ENCODE measurements at regions not wholly inside any gene's neighbourhood (a gene's known extent, or its start where the extent isn't known, plus 50 kb on each side); places are given as distances from the start of the nearest gene placed in this dataset.

GRCh38 chr3:59653405-59654122 lies 603.7 kb upstream of the CFAP20DC start:
- DNase-seq (ENCODE audit: low spot score) = no peak

DNA sequence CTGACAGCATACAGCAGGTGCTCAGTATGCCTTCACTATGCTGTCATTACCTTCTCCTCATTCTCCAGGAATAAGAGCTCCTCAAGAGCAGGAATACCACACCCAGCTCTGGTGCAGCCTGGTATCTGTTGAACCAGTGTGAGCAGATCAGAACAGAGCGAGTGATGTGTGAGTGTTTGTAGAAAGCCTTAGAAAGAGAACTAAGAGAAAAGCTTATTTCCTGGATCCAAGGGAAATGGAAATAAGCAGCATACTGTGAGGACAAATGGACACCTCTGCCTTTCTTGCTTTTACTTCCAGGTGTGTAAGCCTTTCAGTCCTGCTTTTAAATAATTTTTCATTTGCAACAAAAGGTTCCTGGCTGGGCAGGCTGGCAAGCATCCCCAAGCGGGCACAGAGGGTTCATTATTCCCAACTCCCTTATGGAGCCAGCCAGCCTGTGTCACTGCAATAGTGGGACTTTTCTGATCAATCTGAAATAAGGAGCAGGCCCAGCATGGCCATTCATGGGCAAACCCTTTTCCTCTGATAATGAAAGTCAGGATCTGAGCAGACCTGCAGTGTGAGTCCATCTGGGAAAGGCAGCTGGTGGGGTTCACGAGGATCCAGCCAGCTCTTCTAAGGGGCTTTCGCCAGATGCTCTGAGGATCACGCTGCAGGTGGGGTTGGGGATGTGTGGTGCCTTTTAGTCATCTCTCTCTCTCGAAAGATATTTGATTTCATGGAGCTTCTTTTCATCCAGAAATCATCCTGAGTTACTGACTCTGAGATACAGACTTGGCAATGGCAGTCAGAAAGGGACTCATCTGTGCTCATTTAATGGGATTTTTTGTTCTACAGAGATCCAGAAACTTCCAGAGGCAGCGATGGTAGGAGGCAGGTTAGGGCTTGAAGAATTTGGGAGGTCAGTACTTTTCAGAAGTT lies 594.9 kb upstream of the CFAP20DC start:
- DNase-seq (ENCODE audit: low spot score) = no peak

DNA sequence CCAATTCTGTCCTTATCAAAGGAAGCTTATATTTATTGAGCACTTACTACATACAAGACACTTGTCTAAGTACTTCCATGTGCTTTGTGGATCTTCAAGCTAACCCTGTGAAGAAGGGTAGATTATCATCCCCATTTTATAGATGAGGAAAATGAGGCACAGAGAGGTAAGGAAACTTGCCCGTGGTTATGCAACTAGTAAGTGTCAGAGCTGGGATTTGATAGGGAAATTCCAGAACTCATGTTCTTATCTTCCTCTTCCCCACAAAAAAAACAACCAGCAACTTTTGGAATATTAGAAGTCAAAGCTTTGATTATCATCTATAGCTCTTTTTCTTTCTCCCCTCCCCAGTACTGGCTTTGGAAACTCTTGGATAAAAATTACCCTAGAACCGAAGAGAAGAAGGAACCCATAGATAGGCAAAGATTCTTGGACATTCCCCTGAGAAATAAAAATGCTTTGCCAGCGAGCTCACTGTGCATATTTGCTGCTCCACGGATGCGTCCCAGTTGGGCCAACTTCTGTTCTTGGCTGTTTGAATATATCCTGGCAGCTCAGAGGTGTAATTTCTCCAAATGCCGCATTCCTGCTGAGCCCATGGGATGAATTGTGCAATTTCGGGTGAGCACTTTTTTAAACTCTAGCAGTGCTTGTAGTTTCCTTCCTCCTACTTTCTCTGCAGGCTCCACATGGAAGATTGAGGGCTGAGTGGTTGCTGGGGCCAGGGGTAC lies 591.5 kb upstream of the CFAP20DC start:
- no peak for DNase-seq (ENCODE audit: low spot score)

GRCh38 chr3:59632760-59633573 lies 583.1 kb upstream of the CFAP20DC start:
- no peak for DNase-seq (ENCODE audit: low spot score)

DNA sequence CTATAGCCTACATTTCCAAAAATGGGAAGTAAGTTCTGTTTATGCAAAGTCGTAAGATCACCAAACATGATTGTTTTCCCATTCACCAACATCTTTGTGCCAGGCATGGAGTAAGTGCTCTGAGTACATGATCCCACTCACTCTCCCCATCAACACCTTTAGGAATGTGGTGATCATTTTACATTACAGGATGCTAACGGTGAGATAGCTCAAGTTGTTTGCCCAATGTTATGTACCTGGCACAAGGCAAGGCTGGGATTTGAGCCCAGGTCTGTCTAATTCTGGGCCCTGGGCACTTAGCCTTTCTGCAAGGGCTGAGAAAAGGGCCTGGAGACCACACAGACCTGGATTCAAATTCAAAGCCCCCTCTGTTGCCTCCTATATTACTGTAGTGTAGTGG lies 581.7 kb upstream of the CFAP20DC start:
- DNase-seq (ENCODE audit: low spot score) = no peak

DNA sequence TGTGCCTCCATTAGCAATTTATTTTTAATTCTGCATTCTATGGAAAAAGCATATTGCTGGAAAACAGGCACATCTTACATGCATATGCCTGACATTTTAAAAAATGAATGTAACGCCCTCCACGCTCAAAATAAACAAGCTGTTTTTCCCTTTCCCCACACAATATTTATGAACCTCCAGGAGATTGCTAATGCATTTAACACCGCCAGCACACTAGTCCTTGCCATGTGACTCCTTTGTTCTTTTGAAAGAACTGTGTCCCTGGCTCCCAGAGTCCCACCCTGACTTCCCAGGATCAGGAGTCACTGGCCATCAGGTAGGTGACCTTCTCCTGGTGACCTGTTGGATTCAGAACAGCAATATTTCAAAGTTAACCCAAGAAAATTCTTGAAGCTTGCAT lies 571.2 kb upstream of the CFAP20DC start:
- DNase-seq (ENCODE audit: low spot score) = no peak

DNA sequence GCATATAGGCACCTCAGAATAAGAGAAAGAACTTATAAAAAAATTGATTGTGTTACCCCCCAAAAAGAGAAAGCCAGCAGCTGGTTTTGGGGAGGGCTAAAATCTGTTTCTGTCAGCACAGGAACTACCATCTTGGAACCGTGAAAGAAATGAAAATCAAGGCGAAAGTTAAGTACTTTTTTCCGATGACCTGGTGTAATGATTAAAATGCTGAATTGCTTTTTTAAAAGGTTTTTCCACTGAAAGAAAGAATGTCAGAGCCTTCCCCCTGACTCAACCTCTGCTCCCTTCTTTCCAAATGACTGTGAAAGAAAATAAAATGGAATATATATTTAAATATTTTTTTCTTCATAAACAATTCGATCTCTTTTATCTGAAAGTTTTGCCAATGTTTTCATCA lies 570.5 kb upstream of the CFAP20DC start:
- no peak for DNase-seq (ENCODE audit: low spot score)

- no peak for DNase-seq (ENCODE audit: low spot score)
Measured at GRCh38 chr3:59612444-59612715, 562.6 kb upstream of the CFAP20DC start.

- DNase-seq (ENCODE audit: low spot score) = no peak
Measured at GRCh38 chr3:59611649-59612443, 562.0 kb upstream of the CFAP20DC start.

DNA sequence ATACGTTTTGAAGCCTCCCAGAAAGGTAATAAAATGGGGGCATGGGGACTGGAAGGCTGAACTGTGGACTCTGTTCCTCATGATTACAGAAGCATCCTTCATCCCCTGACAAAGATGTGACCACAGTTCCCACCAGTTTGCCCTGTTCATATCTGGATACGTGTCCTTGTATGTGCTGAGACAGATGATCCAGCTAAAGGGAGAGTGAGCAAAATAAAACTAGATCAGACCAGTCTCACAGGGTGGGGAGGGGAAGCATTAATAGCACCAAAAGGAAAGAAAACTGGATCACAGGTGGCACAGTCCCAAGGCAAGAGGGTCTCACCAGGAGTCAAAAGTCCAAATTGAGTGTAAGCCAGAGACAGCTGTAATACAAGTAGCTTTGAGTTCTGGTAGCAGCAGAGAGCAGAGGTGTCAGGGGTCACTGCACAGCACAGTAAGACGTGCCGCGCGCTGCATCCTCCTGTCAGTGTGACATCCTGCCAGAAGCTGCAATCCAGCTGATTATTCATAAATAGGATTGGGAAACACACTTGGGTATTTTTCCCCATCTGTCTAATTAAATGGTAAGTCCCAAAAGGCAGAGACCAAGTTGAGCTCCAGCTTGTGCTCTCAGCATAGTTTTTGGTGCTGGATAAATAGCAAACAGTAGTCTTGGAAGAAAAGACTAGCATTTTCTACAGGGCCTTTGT lies 560.0 kb upstream of the CFAP20DC start:
- peak; percentile 78 for DNase-seq (ENCODE audit: low spot score)

GRCh38 chr3:59608356-59608755 lies 558.5 kb upstream of the CFAP20DC start:
- no peak for DNase-seq (ENCODE audit: low spot score)

GRCh38 chr3:59607656-59608055 lies 557.8 kb upstream of the CFAP20DC start:
- no peak for DNase-seq (ENCODE audit: low spot score)

DNA sequence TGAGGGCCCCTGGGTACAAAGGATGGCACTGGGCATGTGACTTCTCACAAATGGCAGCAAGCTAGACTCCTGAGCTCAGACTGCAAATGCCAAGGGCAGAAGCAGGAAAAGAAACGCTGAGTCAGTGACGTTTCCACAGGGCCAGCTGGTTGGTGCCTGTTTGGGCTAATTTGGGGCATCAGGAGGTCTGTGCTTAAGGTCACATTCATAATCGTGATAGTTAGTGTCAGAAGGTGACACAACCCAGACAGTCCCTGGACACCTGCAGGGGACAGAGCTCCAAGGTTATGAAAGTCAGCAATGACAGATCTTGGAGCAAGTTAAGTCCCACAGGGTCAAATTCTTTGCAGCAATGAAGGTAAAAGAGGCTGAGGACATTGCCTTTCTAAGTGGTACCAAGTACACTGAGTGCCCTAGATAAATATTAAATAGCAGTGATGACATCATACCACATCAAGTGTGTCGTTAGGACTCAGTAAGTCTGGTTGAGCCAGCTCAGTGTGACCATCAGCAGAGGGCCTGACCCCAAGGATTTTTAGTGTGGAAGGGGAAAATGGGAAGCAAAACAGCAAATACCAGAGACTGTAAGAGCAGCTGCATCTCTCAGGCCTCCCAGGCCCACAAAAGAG lies 556.9 kb upstream of the CFAP20DC start:
- DNase-seq (ENCODE audit: low spot score) = no peak

- DNase-seq (ENCODE audit: low spot score) = no peak
Measured at GRCh38 chr3:59605944-59606534, 556.2 kb upstream of the CFAP20DC start.

DNA sequence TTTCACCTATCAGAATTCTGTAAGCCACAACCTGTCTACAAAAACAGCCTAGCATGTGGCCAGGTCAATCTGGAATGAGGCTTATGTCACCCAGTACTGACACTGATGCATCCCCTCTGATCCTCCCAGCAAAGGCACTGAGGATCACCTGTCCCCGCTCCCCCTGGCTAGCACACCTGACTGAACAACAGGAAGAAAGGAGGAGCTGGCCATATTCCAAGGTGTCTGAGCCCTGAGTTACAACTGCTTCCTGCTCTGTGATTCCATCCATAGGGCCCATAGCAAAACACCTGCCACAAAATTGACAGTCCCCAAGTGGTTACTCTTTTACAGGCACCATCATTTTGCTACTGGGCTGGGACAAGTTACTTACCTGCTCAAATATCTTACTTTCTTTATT lies 555.5 kb upstream of the CFAP20DC start:
- no peak for DNase-seq (ENCODE audit: low spot score)

- DNase-seq (ENCODE audit: low spot score) = no peak
Measured at GRCh38 chr3:59601486-59601885, 551.7 kb upstream of the CFAP20DC start.

DNA sequence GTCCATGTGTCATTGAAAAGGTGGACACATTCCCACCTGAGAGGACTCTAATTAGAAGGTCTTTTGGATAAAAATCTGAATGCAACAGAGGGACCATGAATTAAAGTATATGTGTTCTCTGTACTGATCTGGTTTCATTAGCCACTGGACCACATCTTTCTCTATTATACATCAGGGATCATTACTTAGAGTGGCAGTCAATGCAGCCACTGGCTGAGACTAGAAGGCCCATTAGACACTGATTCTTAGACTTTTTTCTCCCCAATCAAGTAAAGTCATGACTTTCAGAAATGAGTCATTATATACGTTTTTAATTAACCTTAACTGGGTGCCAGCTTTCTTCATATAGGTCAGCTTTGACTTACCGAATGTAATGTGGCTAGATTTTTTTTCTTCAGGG lies 550.8 kb upstream of the CFAP20DC start:
- no peak for DNase-seq (ENCODE audit: low spot score)

DNA sequence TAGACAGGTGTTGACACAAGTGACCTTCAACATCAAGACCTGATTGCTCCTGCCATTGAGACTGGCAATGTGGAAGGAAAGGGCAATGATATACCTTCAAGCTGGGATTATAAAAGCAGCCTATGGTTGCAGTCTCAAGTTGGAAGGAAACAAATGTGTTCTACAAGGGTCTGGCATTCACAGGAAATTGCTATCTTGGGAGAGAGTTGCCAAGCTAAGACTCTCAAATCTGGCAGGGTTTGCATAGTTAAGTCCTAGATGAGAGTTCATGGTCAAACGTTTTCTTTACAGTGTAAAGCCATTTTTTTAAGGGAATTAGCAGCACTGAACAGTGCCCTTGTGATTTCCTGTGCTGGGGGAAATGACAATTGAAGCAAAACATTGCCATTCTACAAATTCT lies 546.9 kb upstream of the CFAP20DC start:
- DNase-seq (ENCODE audit: low spot score) = no peak

- no peak for DNase-seq (ENCODE audit: low spot score)
Measured at GRCh38 chr3:59595830-59596229, 546.0 kb upstream of the CFAP20DC start.

GRCh38 chr3:59593380-59593779 lies 543.6 kb upstream of the CFAP20DC start:
- no peak for DNase-seq (ENCODE audit: low spot score)
